Gastroesophageal sphincter (tissue), 3 donors: ENCODE measurements at regions not wholly inside any gene's neighbourhood (a gene's known extent, or its start where the extent isn't known, plus 50 kb on each side); places are given as distances from the start of the nearest gene placed in this dataset.
A peak's percentile ranks its signal among the peaks of the same experiment; 100 is the strongest.

Source experiments
- EP300 ChIP-seq: sonication (generic); formaldehyde crosslinking; IDR thresholded peaks from one replicate; pipeline ENCODE4 v1.6.1; 2017; ENCODE audit warnings: antibody characterized with exemption, mild to moderate bottlenecking
- POLR2A ChIP-seq, 2 donors: fragments of 450-650 bp; IDR thresholded peaks; one replicate each; pipeline ENCODE4 v1.6.1; 2017; ENCODE audit warnings: antibody characterized with exemption in 2 of 2, mild to moderate bottlenecking in 2 of 2, moderate library complexity in 1 of 2
- TF ChIP-seq, protein P1 (sequence below), 4 experiments: fragments of 200-600 bp in 2 of 4; fragments of 450-650 bp in 2 of 4; sonication (generic) in 1 of 4; IDR thresholded peaks; one replicate each; pipeline ENCODE4 v1.5.1; 2017 to 2019; ENCODE audit warnings: antibody characterized with exemption in 4 of 4, mild to moderate bottlenecking in 2 of 4, moderate library complexity in 2 of 4

GRCh38 chr2:175282300-175282699, 100.8 kb upstream of the ATP5MC3 start:
- TF ChIP-seq EP300 (no peak), POLR2A (IDR thresholded peaks at IDR 0.05) (no peak)
- TF ChIP-seq, protein P1, sequence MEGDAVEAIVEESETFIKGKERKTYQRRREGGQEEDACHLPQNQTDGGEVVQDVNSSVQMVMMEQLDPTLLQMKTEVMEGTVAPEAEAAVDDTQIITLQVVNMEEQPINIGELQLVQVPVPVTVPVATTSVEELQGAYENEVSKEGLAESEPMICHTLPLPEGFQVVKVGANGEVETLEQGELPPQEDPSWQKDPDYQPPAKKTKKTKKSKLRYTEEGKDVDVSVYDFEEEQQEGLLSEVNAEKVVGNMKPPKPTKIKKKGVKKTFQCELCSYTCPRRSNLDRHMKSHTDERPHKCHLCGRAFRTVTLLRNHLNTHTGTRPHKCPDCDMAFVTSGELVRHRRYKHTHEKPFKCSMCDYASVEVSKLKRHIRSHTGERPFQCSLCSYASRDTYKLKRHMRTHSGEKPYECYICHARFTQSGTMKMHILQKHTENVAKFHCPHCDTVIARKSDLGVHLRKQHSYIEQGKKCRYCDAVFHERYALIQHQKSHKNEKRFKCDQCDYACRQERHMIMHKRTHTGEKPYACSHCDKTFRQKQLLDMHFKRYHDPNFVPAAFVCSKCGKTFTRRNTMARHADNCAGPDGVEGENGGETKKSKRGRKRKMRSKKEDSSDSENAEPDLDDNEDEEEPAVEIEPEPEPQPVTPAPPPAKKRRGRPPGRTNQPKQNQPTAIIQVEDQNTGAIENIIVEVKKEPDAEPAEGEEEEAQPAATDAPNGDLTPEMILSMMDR (IDR thresholded peaks at IDR 0.05) = peak; percentile 14 to 45 (median 28)
